Activated naive CD4-positive, alpha-beta T cell treated with anti-CD3 and anti-CD28 coated beads, Interleukin-2, amount 50 U/mL, for 72 hours (primary cell): ENCODE measurements at regions not wholly inside any gene's neighbourhood (a gene's known extent, or its start where the extent isn't known, plus 50 kb on each side); places are given as distances from the start of the nearest gene placed in this dataset.
"Not testable (repeated sequence)": the region's sequence is repeated elsewhere in the genome, so short reads cannot be mapped to it uniquely, and the experiment has no call there.

Source experiments
- ATAC-seq, 2 donors: fragments of 150-1000 bp; cut with Tn5 transposase; 2 replicates each; pipeline ENCODE4 v1.10.0; 2021; ENCODE audit warnings: mild to moderate bottlenecking in 2 of 2, moderate library complexity in 2 of 2
- DNase-seq, 2 donors: peaks; one replicate each; pipeline ENCODE4 v3.0.0; 2021 to 2022; ENCODE audit warnings: low spot score in 2 of 2
- H3K27ac Mint-ChIP-seq, 2 donors: one replicate each; pipeline ENCODE4 v1.8.0; 2022; ENCODE audit warnings: mild to moderate bottlenecking in 2 of 2, mixed read lengths in 2 of 2
- H3K36me3 Mint-ChIP-seq, 2 donors: one replicate each; pipeline ENCODE4 v1.8.0; 2022; ENCODE audit warnings: mixed read lengths in 2 of 2
- H3K9me3 Mint-ChIP-seq, 2 donors: one replicate each; pipeline ENCODE4 v1.8.0; 2022; ENCODE audit warnings: mixed read lengths in 2 of 2

DNA sequence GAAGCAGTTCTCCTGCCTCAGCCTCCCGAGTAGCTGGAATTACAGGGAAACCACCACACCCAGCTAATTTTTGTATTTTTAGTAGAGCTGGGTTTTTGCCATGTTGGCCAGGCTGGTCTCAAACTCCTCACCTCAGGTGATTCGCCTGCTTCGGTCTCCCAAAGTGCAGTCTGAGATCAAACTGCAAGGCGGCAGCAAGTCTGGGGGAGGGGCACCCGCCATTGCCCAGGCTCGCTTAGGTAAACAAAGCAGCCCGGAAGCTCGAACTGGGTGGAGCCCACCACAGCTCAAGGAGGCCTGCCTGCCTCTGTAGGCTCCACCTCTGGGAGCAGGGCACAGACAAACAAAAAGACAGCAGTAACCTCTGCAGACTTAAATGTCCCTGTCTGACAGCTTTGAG lies 725.2 kb upstream of the ANKRD30A start:
- H3K27ac Mint-ChIP-seq = not testable (repeated sequence)
- H3K36me3 Mint-ChIP-seq = peaks cover 0 to 15% of the 10 kb centered on the region in 2 donors

DNA sequence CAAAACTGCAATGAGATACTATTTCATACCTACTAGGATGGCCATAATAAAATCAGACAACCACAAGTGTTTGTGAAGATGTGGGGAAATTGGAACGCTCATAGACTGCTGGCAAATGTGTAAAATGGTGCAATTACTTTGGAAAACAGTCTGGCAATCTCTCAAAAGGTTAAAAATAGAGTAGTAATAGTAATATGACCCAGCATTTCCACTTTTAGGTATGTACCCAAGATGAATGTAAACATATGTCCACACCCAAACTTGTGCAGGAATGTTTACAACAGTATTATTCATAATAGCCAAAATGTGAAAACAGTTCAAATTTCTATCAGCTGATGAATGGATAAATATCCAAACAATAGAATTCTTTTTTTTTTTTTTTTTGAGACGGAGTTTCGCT lies 731.6 kb upstream of the ANKRD30A start:
- ATAC-seq = no peak
- peaks cover 0 to 11% of the 10 kb centered on the region in 2 donors for H3K36me3 Mint-ChIP-seq
- no peak overlapping the region for H3K27ac Mint-ChIP-seq
- peaks cover 11 to 12% of the 10 kb centered on the region in 2 donors for H3K9me3 Mint-ChIP-seq
- no peak for DNase-seq

More for the DNA sequence above, 725.2 kb upstream of the ANKRD30A start:
- H3K9me3 Mint-ChIP-seq = peaks cover 9 to 14% of the 10 kb centered on the region in 2 donors
- DNase-seq, ATAC-seq: not testable (repeated sequence)

GRCh38 chr10:36391405-36391804 lies 734.0 kb upstream of the ANKRD30A start:
- Mint-ChIP-seq H3K36me3 (no peaks in the 10 kb centered on the region), H3K27ac (no peak overlapping the region), H3K9me3 (peaks cover 5 to 8% of the 10 kb centered on the region in 2 donors)
- ATAC-seq = no peak
- no peak for DNase-seq

GRCh38 chr10:36390221-36390620 lies 735.2 kb upstream of the ANKRD30A start:
- DNase-seq = no peak
- H3K36me3 Mint-ChIP-seq = no peaks in the 10 kb centered on the region
- H3K9me3 Mint-ChIP-seq = peaks cover 5 to 8% of the 10 kb centered on the region in 2 donors
- ATAC-seq = no peak
- no peak overlapping the region for H3K27ac Mint-ChIP-seq

DNA sequence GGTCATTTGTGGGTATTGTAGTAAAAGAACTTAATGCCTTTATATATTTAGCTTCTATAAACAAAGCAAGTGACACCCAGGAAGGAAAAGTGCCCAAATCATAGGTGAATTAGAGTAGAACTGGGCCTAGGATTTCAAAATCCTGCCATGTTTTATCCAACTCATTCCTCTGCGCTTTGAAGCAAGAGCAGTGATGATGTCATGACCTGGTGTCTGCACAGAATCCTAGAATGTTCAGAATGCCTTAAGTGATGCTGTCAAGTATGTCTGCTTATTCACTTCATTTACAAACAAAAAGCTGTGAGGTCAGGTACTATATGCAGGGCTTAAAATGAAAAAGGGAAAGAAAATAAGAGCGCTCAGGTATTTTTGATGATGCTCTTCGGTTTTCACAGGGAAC lies 737.2 kb upstream of the ANKRD30A start:
- DNase-seq (no peak), ATAC-seq (no peak)
- Mint-ChIP-seq H3K27ac (no peak overlapping the region), H3K36me3 (no peaks in the 10 kb centered on the region), H3K9me3 (peaks cover 0 to 12% of the 10 kb centered on the region in 2 donors)

DNA sequence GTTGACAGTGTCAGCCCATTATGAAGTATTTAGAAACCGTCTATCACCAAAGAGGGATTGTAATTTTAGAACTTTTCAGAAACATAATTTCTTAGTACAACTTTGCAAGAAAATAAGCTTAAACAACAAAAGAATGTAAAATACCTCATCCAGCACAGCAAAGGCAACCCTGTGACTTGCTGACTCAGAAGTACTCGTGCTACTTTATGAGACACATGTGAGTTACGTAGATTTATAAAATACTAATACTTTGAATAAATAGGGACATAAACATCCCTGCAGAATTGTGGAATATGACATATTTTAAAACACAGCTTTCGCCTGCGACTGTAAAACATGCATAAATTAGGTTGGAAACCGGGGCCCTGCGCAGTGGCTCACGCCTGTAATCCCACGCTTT lies 739.7 kb upstream of the ANKRD30A start:
- ATAC-seq (no peak), DNase-seq (no peak)
- Mint-ChIP-seq H3K36me3 (no peaks in the 10 kb centered on the region), H3K9me3 (peaks cover 0 to 8% of the 10 kb centered on the region in 2 donors), H3K27ac (no peak overlapping the region)

GRCh38 chr10:36383349-36383748 lies 741.3 kb upstream of the FZD8 start:
- no peak overlapping the region for H3K27ac Mint-ChIP-seq
- no peak for DNase-seq
- H3K9me3 Mint-ChIP-seq = peaks cover 4 to 5% of the 10 kb centered on the region in 2 donors
- no peaks in the 10 kb centered on the region for H3K36me3 Mint-ChIP-seq
- no peak for ATAC-seq

GRCh38 chr10:36381748-36382147 lies 739.7 kb upstream of the FZD8 start:
- DNase-seq (no peak), ATAC-seq (no peak)
- no peaks in the 10 kb centered on the region for H3K36me3 Mint-ChIP-seq
- peaks cover 4 to 12% of the 10 kb centered on the region in 2 donors for H3K9me3 Mint-ChIP-seq
- no peak overlapping the region for H3K27ac Mint-ChIP-seq

DNA sequence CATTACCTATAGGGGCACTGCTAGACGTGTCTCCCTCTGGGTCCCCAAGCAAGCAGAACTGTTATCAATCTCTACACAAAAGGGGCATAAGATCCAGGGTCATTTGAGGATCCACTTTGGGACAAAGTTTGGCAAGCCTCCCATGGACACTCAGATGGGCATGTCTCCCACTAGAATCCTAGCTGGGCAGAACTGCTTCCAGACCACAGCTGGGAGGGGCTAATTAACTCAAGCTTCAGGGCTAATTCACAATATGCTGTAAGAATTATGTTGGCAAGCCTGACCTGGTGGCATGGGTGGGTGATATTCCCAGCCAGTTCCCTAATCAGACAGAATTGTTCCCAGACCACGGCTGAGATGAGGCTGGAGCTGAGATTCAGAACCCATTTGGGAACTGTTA lies 738.4 kb upstream of the FZD8 start:
- Mint-ChIP-seq H3K36me3 (no peaks in the 10 kb centered on the region), H3K9me3 (peaks cover 4 to 12% of the 10 kb centered on the region in 2 donors), H3K27ac (no peak overlapping the region)
- DNase-seq = no peak
- no peak for ATAC-seq

- ATAC-seq (no peak), DNase-seq (no peak)
- Mint-ChIP-seq H3K27ac (no peak overlapping the region), H3K9me3 (peaks cover 0 to 25% of the 10 kb centered on the region in 2 donors), H3K36me3 (no peaks in the 10 kb centered on the region)
These were observed 733.0 kb upstream of the FZD8 start for GRCh38 chr10:36375107-36375506.

DNA sequence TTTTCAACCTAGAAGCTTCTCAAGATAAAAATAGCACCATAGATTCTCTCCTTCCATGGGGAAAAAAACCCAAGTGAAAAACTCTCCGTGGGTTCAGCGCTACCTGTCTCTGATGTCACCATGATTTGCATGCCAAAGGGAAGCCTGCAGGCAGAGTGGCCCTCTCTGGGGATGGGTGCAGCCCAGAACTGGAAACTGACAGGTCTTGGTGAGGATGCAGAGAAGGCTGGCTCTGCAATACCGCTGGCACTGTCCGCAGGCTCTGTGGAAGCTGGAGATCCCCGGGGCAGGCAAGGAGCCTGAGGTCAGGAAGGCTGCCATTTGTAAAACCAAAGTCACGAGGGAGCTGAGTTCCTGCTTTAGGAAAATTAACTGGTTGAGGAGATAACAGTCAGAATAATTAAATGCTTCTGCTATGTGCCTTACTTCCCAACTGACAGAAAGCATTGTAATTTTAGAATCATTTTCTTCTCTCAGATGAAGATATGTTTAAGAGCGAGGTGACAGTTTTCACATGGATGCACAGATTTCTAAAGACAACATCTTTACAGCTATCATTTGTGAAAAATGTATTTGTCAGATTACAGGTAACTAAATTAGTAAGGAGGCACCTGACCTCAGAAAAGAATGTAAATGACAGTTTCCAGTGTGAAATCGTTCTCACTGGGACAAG lies 731.5 kb upstream of the FZD8 start:
- DNase-seq = no peak
- H3K36me3 Mint-ChIP-seq = no peaks in the 10 kb centered on the region

DNA sequence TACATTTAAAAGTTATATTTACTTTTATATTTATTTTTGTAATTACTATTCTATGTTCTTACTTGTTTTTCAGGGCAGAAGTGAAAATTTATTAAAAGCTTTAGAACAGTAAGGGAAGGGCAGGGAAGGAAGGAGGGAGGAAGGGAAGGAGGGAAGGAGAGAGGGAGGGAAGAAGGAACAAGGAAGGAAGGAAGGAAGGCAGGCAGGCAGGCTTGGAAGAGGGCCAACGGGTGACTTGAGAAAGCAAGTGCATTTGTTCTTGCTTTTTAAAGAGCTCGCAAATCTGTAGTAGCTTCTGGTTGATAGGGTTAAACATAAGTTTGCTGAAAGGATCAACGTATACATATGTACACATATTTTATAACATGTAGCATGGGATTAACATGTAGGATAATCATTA lies 725.3 kb upstream of the FZD8 start:
- Mint-ChIP-seq H3K27ac (no peak overlapping the region), H3K36me3 (no peaks in the 10 kb centered on the region), H3K9me3 (peaks cover 18 to 23% of the 10 kb centered on the region in 2 donors)
- ATAC-seq (no peak), DNase-seq (no peak)

More for the DNA sequence above, 731.5 kb upstream of the FZD8 start:
- H3K9me3 Mint-ChIP-seq = peaks cover 7 to 23% of the 10 kb centered on the region in 2 donors
- ATAC-seq = no peak
- no peak overlapping the region for H3K27ac Mint-ChIP-seq

GRCh38 chr10:36366843-36367242 lies 724.7 kb upstream of the FZD8 start:
- no peaks in the 10 kb centered on the region for H3K36me3 Mint-ChIP-seq
- H3K27ac Mint-ChIP-seq = no peak overlapping the region
- no peak for ATAC-seq
- DNase-seq = no peak
- peaks cover 12 to 23% of the 10 kb centered on the region in 2 donors for H3K9me3 Mint-ChIP-seq

DNA sequence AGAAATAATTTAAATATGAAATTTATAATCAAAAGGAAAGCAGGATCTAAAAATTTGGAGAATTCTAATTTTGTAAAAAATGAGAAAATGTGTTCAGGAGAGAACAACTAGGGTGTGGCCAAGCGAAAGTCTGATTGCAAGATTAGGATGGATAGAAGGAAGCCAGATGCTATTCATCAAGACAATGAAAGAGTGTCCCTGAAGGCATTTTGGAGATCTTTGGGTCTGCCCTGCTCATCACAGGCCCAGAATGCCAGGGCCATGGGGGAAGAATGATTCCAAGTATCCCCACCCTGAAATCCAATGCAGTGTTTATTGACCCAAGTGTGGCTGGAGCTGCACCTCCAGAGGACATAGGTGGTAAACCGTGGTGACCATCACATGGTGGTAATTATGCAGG lies 724.0 kb upstream of the FZD8 start:
- no peaks in the 10 kb centered on the region for H3K36me3 Mint-ChIP-seq
- no peak overlapping the region for H3K27ac Mint-ChIP-seq
- ATAC-seq (no peak), DNase-seq (no peak)
- H3K9me3 Mint-ChIP-seq = peaks cover 12 to 23% of the 10 kb centered on the region in 2 donors

DNA sequence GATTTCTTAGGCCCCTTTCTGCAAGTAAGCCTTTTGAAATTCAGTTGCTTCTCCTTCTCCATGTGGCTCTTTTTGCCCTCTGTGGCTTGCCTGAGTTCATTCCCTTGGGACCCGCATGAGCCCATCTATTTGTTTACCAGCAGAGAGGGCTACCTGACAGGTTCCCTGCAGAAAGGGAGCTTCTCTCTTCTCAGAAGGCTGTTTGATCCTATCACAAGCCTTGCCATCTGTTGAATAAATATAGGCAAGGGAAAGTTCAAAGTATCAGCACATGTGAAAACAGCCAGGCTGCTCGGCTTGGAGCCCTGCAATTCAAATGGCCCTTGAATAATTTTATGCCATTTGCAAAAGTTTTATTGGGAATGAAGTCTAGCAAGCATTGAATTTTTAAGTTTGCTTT lies 720.2 kb upstream of the FZD8 start:
- no peak overlapping the region for H3K27ac Mint-ChIP-seq
- peaks cover 8 to 10% of the 10 kb centered on the region in 2 donors for H3K9me3 Mint-ChIP-seq
- ATAC-seq = no peak
- no peaks in the 10 kb centered on the region for H3K36me3 Mint-ChIP-seq
- DNase-seq = no peak

GRCh38 chr10:36358736-36359135 lies 716.6 kb upstream of the FZD8 start:
- H3K36me3 Mint-ChIP-seq = no peaks in the 10 kb centered on the region
- DNase-seq = no peak
- ATAC-seq = no peak
- no peak overlapping the region for H3K27ac Mint-ChIP-seq
- H3K9me3 Mint-ChIP-seq = peaks cover 0 to 5% of the 10 kb centered on the region in 2 donors

DNA sequence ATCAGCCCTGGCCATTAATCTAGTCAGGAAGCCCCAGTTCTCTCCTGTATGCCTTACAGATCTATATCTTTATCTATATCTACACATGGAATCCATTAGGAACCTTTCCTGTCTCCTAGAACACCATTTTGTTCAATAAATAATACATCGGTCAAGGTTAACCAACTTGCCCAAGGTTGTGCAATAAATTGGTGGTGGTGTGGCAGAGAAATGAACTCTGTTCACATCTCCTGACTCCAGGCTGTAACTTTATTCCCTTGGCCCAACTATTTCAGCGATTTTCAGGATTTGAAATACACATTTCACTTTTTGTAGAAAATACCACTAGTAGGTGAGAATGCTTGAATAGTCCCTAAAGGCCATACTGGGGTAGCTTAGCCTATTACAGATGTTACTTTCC lies 712.5 kb upstream of the FZD8 start:
- no peak overlapping the region for H3K27ac Mint-ChIP-seq
- no peaks in the 10 kb centered on the region for H3K36me3 Mint-ChIP-seq
- DNase-seq = no peak
- peaks cover 8 to 18% of the 10 kb centered on the region in 2 donors for H3K9me3 Mint-ChIP-seq
- ATAC-seq = no peak

GRCh38 chr10:36351159-36351558 lies 709.1 kb upstream of the FZD8 start:
- Mint-ChIP-seq H3K27ac (no peak overlapping the region), H3K9me3 (peaks cover 13 to 17% of the 10 kb centered on the region in 2 donors), H3K36me3 (no peaks in the 10 kb centered on the region)
- no peak for ATAC-seq
- no peak for DNase-seq
